Fibroblast of the aortic adventitia (primary cell): ENCODE measurements at regions not wholly inside any gene's neighbourhood (a gene's known extent, or its start where the extent isn't known, plus 50 kb on each side); places are given as distances from the start of the nearest gene placed in this dataset.
A peak's percentile ranks its signal among the peaks of the same experiment; 100 is the strongest.

Source experiments
- DNase-seq: peaks from one replicate; pipeline ENCODE4 v3.0.0-alpha.2; 2010; ENCODE audit warnings: low read depth
- H3K4me3 ChIP-seq: 2 replicates; pipeline ENCODE4 v1.5.1; 2011; ENCODE audit warnings: low read depth, mild to moderate bottlenecking, control low read depth, low read length, moderate library complexity
- TF ChIP-seq, protein P1 (sequence below): IDR thresholded peaks from 2 replicates; pipeline ENCODE4 v1.5.1; 2011; ENCODE audit warnings: mild to moderate bottlenecking, low read length, control low read depth, inconsistent platforms; ENCODE audit not compliant: insufficient read depth

DNA sequence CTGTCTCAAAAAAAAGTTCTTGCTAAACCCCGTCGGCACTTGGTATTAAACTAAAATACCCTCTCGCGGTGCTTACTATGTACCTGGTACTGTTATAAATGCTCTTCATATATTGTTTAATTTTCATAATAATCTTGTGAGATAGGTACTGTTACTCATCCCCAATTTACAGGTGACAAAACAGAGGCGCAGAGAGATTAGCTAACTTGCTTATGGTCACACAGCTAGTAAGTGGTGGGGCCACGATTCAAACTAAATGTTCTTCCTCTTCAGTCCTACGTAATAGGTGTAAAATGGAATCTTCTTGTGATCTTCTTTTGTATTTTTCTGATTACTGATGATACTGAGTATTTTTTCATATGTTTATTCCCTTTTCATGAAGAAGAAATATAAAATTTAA is 51.3 kb downstream of the TET3 start:
- TF ChIP-seq, protein P1, sequence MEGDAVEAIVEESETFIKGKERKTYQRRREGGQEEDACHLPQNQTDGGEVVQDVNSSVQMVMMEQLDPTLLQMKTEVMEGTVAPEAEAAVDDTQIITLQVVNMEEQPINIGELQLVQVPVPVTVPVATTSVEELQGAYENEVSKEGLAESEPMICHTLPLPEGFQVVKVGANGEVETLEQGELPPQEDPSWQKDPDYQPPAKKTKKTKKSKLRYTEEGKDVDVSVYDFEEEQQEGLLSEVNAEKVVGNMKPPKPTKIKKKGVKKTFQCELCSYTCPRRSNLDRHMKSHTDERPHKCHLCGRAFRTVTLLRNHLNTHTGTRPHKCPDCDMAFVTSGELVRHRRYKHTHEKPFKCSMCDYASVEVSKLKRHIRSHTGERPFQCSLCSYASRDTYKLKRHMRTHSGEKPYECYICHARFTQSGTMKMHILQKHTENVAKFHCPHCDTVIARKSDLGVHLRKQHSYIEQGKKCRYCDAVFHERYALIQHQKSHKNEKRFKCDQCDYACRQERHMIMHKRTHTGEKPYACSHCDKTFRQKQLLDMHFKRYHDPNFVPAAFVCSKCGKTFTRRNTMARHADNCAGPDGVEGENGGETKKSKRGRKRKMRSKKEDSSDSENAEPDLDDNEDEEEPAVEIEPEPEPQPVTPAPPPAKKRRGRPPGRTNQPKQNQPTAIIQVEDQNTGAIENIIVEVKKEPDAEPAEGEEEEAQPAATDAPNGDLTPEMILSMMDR, result no peak
- no peak for DNase-seq
- no peak overlapping the region for H3K4me3 ChIP-seq

GRCh38 chr2:74036450-74037195 is 51.9 kb downstream of the TET3 start:
- H3K4me3 ChIP-seq, result no peak overlapping the region
- TF ChIP-seq, protein P1, result no peak
- DNase-seq, result peak; percentile 5

- TF ChIP-seq, protein P1, result no peak
- DNase-seq, result peak; percentile 86
- no peak overlapping the region for H3K4me3 ChIP-seq
These were observed 52.7 kb downstream of the TET3 start for GRCh38 chr2:74037379-74037860.

DNA sequence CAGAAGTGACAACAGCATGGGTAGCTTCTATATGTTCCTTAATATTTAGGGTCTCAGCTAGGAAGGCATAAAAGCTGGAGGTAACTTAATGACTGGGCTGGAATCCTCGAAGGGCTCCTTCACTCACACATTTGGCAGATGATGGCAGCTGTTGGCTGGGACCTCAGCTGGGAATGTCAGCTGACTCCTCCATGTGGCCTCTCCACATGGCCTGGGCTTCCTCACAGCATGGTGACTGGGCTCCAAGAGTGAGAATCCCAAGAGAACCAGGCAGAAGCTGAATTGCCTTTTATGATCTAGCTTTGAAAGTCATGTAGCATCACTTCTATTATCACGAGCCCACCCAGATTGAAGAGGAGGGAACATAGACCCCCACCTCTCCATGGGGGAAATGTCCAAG is 54.9 kb downstream of the TET3 start:
- TF ChIP-seq, protein P1, result no peak
- no peak for DNase-seq
- no peak overlapping the region for H3K4me3 ChIP-seq

- DNase-seq, result no peak
- H3K4me3 ChIP-seq, result no peak overlapping the region
- TF ChIP-seq, protein P1, result no peak
These were observed 56.5 kb downstream of the TET3 start for GRCh38 chr2:74041182-74041581.

DNA sequence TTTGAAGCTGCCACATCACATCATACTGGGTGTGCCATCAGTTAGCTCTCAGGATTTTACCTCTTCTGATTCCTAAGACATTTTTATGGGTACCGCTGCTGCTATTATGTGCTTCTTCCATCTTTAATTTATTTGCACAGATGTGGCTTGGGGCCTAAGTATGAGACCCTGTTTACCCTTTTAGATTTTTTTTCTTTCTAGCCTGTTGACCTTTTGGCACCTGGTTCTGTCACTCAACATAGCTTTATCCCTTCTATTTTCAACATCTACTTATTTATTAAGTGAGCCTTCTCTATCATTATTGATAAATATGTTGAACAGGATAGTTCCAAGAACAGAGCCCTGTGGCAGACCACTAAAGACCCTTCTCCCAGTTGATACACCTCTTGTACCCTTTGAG is 57.0 kb downstream of the TET3 start:
- H3K4me3 ChIP-seq, result no peak overlapping the region
- TF ChIP-seq, protein P1, result no peak
- no peak for DNase-seq

GRCh38 chr2:74042606-74043005 is 57.9 kb downstream of the TET3 start:
- no peak overlapping the region for H3K4me3 ChIP-seq
- no peak for DNase-seq
- TF ChIP-seq, protein P1, result no peak
